GM21360 (cell line): ENCODE measurements at regions not wholly inside any gene's neighbourhood (a gene's known extent, or its start where the extent isn't known, plus 50 kb on each side); places are given as distances from the start of the nearest gene placed in this dataset.

ENCODE experiments used
- ATAC-seq: cut with Tn5 transposase; IDR thresholded peaks from one replicate; pipeline ENCODE4 v1.9.1; 2021; ENCODE audit warnings: mild to moderate bottlenecking, moderate library complexity; ENCODE audit not compliant: unreplicated experiment

- ATAC-seq, result no peak
These were observed 78.0 kb upstream of the SMYD2 start for GRCh38 chr1:214202992-214203391.

DNA sequence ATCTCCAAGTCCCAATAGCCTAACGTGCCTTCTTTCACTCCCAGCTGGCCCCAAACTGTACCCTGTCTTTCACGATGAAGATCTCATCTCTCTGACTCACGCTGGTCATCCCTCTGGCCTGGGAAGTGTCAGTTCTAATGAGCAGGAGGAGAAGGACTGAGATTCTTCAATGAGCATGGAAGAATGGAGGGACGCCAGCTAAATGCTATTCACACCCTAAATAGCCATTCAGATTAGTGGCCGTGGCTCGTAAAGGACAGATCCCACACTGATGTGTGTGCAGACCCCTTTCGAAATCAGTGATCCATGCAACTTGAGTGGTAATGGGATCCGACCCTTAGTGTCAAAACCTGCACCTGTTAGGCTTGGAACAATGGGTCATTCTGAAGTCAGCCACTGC, 75.9 kb upstream of the SMYD2 start:
- no peak for ATAC-seq

DNA sequence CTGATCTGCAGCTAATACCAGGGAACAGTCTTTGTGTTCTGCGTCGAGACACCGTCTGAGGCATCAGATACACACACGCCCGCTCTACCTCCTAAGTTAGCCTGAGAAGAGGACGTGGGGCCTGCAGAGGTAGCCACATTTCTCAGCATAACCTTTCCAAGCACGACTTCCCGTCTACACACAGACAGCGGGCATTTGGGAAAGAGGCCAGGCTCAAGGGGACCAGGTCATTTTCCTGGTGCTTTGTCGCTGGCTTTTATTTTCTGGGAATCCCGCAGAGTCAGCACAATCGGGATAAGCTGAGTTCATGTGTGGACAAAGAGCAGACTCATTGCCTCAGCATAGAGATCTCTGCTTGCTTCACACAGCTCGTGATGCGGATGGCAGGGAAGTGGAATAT, 72.5 kb upstream of the SMYD2 start:
- no peak for ATAC-seq

DNA sequence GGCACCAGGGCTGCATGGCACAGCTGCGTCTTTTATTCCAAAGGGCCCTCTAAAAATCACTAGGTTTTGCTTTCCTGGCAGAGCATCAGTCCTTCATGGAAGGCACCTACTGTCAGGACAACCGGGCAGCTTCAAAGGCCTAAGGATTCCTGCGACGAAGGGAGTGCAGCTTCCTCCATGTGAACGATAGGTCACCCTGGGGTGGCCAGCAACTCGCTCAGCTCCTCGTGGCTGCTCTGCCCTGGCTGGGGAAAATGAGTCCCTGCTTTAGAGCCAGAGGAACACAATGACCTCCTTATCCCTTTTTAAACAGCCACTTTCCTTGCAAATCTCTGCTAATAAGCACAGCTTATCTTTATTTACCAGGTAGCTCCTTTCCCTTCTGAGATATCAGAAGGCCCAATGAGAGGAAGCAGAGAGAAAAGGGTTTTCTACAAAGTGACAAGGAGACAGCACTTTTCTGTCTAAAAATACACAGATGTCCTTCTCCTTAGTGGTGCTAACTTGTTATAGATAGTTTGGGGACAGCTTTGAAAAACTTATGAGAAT, 71.6 kb upstream of the SMYD2 start:
- ATAC-seq, result no peak

- no peak for ATAC-seq
These were observed 67.8 kb upstream of the SMYD2 start for GRCh38 chr1:214213136-214213535.

DNA sequence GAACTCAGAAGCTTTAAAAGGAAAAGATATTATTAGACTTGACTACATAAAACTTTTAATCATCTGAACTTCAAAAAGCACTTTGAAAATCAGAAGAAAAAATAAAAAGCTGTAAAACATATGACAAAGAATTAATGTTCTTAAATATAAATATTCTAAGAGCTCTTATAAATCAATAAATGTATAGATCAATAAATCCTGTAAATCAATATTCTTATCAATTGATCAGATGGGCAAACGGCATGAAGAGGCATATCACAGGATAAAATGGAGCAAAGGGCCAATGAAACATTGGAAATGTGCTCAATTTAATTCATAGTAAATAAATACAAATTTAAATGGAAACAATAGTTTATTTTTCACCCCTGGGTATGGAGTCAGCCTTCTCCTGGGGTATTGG, 66.1 kb upstream of the SMYD2 start:
- ATAC-seq, result no peak

GRCh38 chr1:214215583-214215982, 65.4 kb upstream of the SMYD2 start:
- no peak for ATAC-seq

GRCh38 chr1:214216021-214216420, 64.9 kb upstream of the SMYD2 start:
- ATAC-seq, result no peak

DNA sequence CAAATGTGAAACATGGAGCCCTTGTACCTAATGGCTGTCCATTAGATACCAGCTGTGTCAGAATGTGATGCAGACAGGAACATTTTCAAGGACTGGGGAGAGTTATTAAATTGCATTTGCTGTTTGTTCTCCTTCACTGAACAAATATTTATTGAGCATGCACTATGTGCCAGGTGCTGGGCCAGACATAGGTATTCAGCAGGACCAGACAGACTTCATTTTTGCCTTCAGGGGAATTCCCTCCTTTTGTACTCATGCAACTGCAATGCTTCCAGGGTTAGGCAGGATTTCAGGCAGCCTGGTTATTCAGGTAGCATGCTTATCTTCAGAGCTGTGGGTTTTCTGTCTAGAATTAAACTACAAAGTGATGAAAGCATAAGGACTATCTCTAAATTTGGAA, 64.2 kb upstream of the SMYD2 start:
- no peak for ATAC-seq

DNA sequence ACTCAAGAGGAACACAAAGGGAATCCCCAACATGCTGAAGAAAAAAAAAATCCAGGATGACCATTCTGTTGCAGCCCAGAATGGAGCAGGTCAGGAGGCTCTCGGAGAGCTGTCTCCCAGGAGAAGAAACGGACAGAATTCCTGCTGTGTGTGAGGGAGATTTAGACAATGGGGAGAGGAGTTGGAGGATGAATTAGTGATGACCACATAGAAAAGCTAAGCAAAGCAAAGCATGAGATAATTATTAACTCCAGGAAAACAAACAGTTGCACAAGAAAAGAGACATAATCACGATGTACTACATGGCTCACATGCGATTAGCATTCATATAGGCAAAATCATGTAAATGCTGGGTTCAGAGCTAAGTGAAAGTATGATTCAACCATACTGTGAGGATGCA, 61.1 kb upstream of the SMYD2 start:
- ATAC-seq, result no peak

GRCh38 chr1:214220891-214221290, 60.1 kb upstream of the SMYD2 start:
- no peak for ATAC-seq

DNA sequence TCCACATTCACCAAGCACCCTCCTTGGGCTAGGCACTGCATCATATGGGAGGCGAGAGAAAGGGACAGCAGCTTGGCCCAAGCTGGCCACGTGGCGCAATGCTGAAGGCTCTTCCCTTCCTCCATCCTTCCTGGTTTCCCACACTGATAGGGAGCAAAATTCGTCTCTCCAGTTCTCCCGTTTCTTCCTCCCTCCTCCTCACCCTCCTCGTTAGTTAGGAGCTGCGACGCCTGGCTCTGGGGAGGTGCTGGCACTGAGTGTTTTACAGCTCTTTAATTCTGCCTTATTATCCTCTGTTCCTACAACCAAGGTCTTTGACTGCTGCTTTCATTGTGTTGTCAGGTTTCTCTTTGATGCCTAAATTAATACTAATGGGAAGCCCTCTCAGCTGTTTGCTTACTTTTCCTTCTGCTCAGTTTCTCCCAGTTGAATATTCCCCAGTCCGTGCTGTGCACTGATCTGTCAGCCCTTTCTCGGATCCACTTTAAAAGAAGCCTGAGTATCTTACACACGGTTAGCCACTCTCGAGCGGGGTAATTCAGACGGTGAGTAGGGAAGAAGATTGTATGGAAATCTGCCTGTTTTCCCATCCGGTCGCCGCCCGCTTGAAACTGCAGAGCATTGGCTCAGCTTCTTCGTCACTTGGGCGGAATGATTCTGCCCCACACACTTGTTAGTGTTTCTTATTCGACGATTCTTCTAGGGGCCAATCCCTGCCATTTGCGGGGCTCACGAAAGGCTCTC, 56.2 kb upstream of the SMYD2 start:
- no peak for ATAC-seq

DNA sequence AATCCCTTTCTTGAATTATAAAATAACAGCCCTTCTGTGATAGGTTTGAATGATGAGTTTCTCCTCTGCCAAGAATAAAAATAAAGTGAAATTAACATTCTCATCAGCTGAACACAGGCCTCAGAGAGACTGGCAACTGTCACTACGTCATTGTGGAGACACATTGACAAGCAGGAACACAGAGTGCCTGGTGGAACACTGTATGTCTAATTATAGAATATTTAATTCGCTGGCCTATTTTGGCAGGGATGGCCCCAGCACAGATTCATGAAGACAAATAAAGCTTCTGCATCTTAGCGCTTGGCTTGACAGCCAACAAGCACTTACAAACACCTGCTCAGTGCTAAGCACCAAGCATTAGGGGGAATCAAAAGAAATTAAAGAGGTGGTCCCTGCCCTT, 52.0 kb upstream of the SMYD2 start:
- no peak for ATAC-seq

DNA sequence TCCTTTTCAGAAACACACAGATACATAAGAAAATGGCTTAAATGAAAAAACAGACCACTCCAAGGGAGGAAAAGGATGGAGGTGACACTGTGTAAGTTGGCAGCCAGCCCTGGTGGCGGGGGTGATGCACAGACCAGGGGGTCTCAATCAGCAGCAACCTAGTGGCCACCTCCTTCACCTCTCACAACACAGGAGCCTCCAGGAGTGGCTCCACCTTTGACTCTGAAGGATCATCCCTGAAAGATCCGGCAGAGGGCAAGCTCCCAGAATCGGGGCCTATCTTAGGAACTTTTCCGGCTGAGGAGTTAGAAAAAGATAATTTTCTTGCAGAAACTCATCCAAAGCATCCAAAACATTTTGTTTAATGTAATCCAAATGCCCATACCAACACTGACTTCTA, 51.2 kb upstream of the SMYD2 start:
- no peak for ATAC-seq
